Tibial nerve (tissue), 4 donors: ENCODE measurements at regions not wholly inside any gene's neighbourhood (a gene's known extent, or its start where the extent isn't known, plus 50 kb on each side); places are given as distances from the start of the nearest gene placed in this dataset.

Source experiments
- EP300 ChIP-seq, 2 donors: sonication (generic); formaldehyde crosslinking; IDR thresholded peaks; one replicate each; pipeline ENCODE4 v1.6.1; 2017; ENCODE audit warnings: antibody characterized with exemption in 2 of 2, mild to moderate bottlenecking in 1 of 2
- POLR2A ChIP-seq, 2 donors: fragments of 450-650 bp; IDR thresholded peaks; one replicate each; pipeline ENCODE4 v1.6.1; 2017; ENCODE audit warnings: antibody characterized with exemption in 2 of 2, mild to moderate bottlenecking in 2 of 2, moderate library complexity in 2 of 2
- TF ChIP-seq, protein P1 (sequence below), 5 experiments: fragments of 200-600 bp in 3 of 5; fragments of 450-650 bp in 2 of 5; sonication (generic) in 3 of 5; IDR thresholded peaks; one replicate each; pipeline ENCODE4 v1.5.1; 2016 to 2019; ENCODE audit warnings: antibody characterized with exemption in 5 of 5, mild to moderate bottlenecking in 3 of 5, moderate library complexity in 2 of 5

DNA sequence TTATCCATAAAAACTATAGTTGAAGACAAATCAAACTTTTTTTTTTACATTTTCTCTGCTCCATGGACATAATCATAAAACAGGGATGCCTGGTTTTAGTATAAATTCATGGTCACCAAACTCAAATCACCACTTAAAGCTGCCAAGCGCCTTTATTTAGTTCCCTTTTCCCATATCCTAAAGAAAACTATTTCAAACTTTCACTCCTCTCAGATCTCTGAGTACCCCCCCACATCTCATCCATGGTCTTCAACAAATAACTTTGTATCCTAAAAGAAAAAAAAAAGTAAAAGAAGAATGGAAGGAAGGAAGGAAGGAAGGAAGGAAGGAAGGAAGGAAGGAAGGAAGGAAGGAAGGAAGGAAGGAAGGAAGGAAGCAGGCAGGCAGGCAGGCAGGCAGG, 1438.7 kb downstream of the C4orf33 start:
- no peak for TF ChIP-seq POLR2A (IDR thresholded peaks at IDR 0.05)
- TF ChIP-seq, protein P1, sequence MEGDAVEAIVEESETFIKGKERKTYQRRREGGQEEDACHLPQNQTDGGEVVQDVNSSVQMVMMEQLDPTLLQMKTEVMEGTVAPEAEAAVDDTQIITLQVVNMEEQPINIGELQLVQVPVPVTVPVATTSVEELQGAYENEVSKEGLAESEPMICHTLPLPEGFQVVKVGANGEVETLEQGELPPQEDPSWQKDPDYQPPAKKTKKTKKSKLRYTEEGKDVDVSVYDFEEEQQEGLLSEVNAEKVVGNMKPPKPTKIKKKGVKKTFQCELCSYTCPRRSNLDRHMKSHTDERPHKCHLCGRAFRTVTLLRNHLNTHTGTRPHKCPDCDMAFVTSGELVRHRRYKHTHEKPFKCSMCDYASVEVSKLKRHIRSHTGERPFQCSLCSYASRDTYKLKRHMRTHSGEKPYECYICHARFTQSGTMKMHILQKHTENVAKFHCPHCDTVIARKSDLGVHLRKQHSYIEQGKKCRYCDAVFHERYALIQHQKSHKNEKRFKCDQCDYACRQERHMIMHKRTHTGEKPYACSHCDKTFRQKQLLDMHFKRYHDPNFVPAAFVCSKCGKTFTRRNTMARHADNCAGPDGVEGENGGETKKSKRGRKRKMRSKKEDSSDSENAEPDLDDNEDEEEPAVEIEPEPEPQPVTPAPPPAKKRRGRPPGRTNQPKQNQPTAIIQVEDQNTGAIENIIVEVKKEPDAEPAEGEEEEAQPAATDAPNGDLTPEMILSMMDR (IDR thresholded peaks at IDR 0.05) = no peak
- TF ChIP-seq EP300 (IDR thresholded peaks at IDR 0.05) = no peak
